GM23338 (cell line): ENCODE measurements at regions not wholly inside any gene's neighbourhood (a gene's known extent, or its start where the extent isn't known, plus 50 kb on each side); places are given as distances from the start of the nearest gene placed in this dataset.

ENCODE experiments used
- ATAC-seq: fragments of 200-7000 bp; cut with Tn5 transposase; 3 replicates; pipeline ENCODE4 v1.9.1; 2020
- DNase-seq: peaks from one replicate; pipeline ENCODE4 v3.0.0-alpha.2; 2015; ENCODE audit warnings: low spot score
- H2AFZ ChIP-seq: fragments of 200-600 bp; sonication (generic); 2 replicates; pipeline ENCODE4 v1.8.0; 2016; ENCODE audit warnings: antibody characterized with exemption, mild to moderate bottlenecking, moderate library complexity
- H3F3A ChIP-seq: fragments of 200-600 bp; sonication (generic); replicated peaks from 2 replicates; pipeline ENCODE4 v1.8.0; 2017; ENCODE audit warnings: antibody characterized with exemption, mixed run types, low read depth
- H3K27ac ChIP-seq: fragments of 200-600 bp; sonication (generic); 2 replicates; pipeline ENCODE4 v1.6.1; 2016; ENCODE audit warnings: low read depth
- H3K27me3 ChIP-seq: fragments of 200-600 bp; sonication (generic); 2 replicates; pipeline ENCODE4 v1.8.0; 2016; ENCODE audit warnings: mild to moderate bottlenecking, mixed run types, moderate library complexity; ENCODE audit not compliant: insufficient read depth
- H3K36me3 ChIP-seq: fragments of 200-600 bp; sonication (generic); 2 replicates; pipeline ENCODE4 v1.8.0; 2016; ENCODE audit warnings: mild to moderate bottlenecking; ENCODE audit not compliant: insufficient read depth
- H3K4me1 ChIP-seq: fragments of 200-600 bp; sonication (generic); 2 replicates; pipeline ENCODE4 v1.8.0; 2016; ENCODE audit warnings: mild to moderate bottlenecking, moderate library complexity; ENCODE audit not compliant: insufficient read depth
- H3K4me2 ChIP-seq: fragments of 200-600 bp; sonication (generic); 2 replicates; pipeline ENCODE4 v1.7.1; 2017; ENCODE audit warnings: mixed run types
- H3K4me3 ChIP-seq: fragments of 200-600 bp; sonication (generic); 2 replicates; pipeline ENCODE4 v1.6.1; 2016; ENCODE audit warnings: mixed run types
- H3K79me2 ChIP-seq: fragments of 200-600 bp; sonication (generic); replicated peaks from 2 replicates; pipeline ENCODE4 v1.8.0; 2017; ENCODE audit warnings: mild to moderate bottlenecking; ENCODE audit not compliant: insufficient read depth
- H3K9me2 ChIP-seq: fragments of 200-600 bp; sonication (generic); 2 replicates; pipeline ENCODE4 v1.8.0; 2017; ENCODE audit not compliant: insufficient read depth
- H4K20me1 ChIP-seq: fragments of 200-600 bp; sonication (generic); replicated peaks from 2 replicates; pipeline ENCODE4 v1.8.0; 2017; ENCODE audit warnings: mild to moderate bottlenecking; ENCODE audit not compliant: insufficient read depth
- H3K27ac Mint-ChIP-seq: 2 replicates; pipeline ENCODE4 v1.8.0; 2020; ENCODE audit warnings: inconsistent platforms, mild to moderate bottlenecking, moderate library complexity, mixed read lengths
- H3K27me3 Mint-ChIP-seq: 3 replicates; pipeline ENCODE4 v1.8.0; 2022; ENCODE audit warnings: low read depth, mild to moderate bottlenecking, moderate library complexity, mixed read lengths, inconsistent platforms; ENCODE audit not compliant: insufficient read depth, poor library complexity
- H3K36me3 Mint-ChIP-seq: 3 replicates; pipeline ENCODE4 v1.8.0; 2021; ENCODE audit warnings: low read depth, mild to moderate bottlenecking, inconsistent platforms, moderate library complexity, mixed read lengths
- H3K4me1 Mint-ChIP-seq: 3 replicates; pipeline ENCODE4 v1.8.0; 2020; ENCODE audit warnings: mild to moderate bottlenecking, inconsistent platforms, mixed read lengths
- H3K4me3 Mint-ChIP-seq: 3 replicates; pipeline ENCODE4 v1.8.0; 2021; ENCODE audit warnings: moderate library complexity, mild to moderate bottlenecking, inconsistent platforms, mixed read lengths
- H3K9me3 Mint-ChIP-seq: 3 replicates; pipeline ENCODE4 v1.8.0; 2020; ENCODE audit warnings: moderate library complexity, mild to moderate bottlenecking, inconsistent platforms, mixed read lengths
- CREB1 ChIP-seq: fragments of 250-450 bp; sonication (Bioruptor Pico); IDR thresholded peaks from 2 replicates; pipeline ENCODE4 v1.5.0; 2020; ENCODE audit warnings: low read depth, mild to moderate bottlenecking, moderate library complexity
- EZH2 ChIP-seq: fragments of 200-600 bp; sonication (generic); IDR thresholded peaks from one replicate; pipeline ENCODE4 v1.8.0; 2017; ENCODE audit warnings: antibody characterized with exemption, mild to moderate bottlenecking, low read depth; ENCODE audit not compliant: unreplicated experiment
- JUNB ChIP-seq: IDR thresholded peaks from one replicate; pipeline ENCODE4 v1.6.1; 2016; ENCODE audit warnings: antibody characterized with exemption; ENCODE audit not compliant: unreplicated experiment
- NANOG ChIP-seq: IDR thresholded peaks from 2 replicates; pipeline ENCODE4 v1.6.1; 2016; ENCODE audit warnings: antibody characterized with exemption, borderline replicate concordance
- POLR2AphosphoS5 ChIP-seq: IDR thresholded peaks from 2 replicates; pipeline ENCODE4 v1.6.1; 2016; ENCODE audit warnings: antibody characterized with exemption, low read depth
- STAT1 ChIP-seq: IDR thresholded peaks from one replicate; pipeline ENCODE4 v1.6.1; 2016; ENCODE audit warnings: antibody characterized with exemption; ENCODE audit not compliant: unreplicated experiment
- ZNF114 ChIP-seq: fragments of 250-450 bp; sonication (Bioruptor Pico); IDR thresholded peaks from 2 replicates; pipeline ENCODE4 v1.5.0; 2020; ENCODE audit warnings: mild to moderate bottlenecking, moderate library complexity
- ZNF331 ChIP-seq: fragments of 250-450 bp; sonication (Bioruptor Pico); IDR thresholded peaks from 2 replicates; pipeline ENCODE4 v1.5.0; 2020; ENCODE audit warnings: low read depth, mild to moderate bottlenecking, moderate library complexity
- TF ChIP-seq, protein P1 (sequence below): fragments of 250-450 bp; sonication (Bioruptor Pico); IDR thresholded peaks from 2 replicates; pipeline ENCODE4 v1.5.0; 2020; ENCODE audit warnings: mild to moderate bottlenecking, moderate library complexity
- TF ChIP-seq, protein P2 (sequence below): IDR thresholded peaks from one replicate; pipeline ENCODE4 v1.6.1; 2018; ENCODE audit warnings: antibody characterized with exemption; ENCODE audit not compliant: unreplicated experiment

DNA sequence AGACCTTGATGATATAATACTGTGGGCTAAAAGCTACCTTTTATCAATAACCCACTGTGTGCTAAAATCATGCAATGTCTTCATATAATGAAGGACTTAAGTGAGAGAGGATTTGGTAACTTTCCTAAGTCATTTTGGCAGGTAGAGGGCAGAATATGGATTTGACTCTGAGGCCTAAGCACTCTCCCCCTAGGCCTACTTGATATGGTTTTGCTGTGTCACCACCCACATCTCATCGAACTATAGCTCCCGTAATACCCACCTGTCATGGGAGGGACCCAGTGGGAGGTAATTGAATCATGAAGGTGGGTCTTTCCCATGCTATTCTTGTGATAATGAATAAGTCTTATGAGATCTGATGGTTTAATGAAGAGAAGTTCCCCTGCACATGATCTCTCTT is 229.7 kb downstream of the GBA3 start:
- peaks cover 6% of the 10 kb centered on the region; the same call in 2 of the 3 replicates for H3K36me3 Mint-ChIP-seq
- no peaks in the 10 kb centered on the region; the same call in 1 of the 2 replicates for H3K9me2 ChIP-seq
- H3K4me2 ChIP-seq, result no peak overlapping the region
- H3K27ac Mint-ChIP-seq, result no peak overlapping the region
- H3F3A ChIP-seq, result no peaks in the 10 kb centered on the region
- H3K27me3 Mint-ChIP-seq, result no peaks in the 10 kb centered on the region
- H3K79me2 ChIP-seq, result no peaks in the 10 kb centered on the region
- H2AFZ ChIP-seq, result no peak overlapping the region
- TF ChIP-seq, protein P1, sequence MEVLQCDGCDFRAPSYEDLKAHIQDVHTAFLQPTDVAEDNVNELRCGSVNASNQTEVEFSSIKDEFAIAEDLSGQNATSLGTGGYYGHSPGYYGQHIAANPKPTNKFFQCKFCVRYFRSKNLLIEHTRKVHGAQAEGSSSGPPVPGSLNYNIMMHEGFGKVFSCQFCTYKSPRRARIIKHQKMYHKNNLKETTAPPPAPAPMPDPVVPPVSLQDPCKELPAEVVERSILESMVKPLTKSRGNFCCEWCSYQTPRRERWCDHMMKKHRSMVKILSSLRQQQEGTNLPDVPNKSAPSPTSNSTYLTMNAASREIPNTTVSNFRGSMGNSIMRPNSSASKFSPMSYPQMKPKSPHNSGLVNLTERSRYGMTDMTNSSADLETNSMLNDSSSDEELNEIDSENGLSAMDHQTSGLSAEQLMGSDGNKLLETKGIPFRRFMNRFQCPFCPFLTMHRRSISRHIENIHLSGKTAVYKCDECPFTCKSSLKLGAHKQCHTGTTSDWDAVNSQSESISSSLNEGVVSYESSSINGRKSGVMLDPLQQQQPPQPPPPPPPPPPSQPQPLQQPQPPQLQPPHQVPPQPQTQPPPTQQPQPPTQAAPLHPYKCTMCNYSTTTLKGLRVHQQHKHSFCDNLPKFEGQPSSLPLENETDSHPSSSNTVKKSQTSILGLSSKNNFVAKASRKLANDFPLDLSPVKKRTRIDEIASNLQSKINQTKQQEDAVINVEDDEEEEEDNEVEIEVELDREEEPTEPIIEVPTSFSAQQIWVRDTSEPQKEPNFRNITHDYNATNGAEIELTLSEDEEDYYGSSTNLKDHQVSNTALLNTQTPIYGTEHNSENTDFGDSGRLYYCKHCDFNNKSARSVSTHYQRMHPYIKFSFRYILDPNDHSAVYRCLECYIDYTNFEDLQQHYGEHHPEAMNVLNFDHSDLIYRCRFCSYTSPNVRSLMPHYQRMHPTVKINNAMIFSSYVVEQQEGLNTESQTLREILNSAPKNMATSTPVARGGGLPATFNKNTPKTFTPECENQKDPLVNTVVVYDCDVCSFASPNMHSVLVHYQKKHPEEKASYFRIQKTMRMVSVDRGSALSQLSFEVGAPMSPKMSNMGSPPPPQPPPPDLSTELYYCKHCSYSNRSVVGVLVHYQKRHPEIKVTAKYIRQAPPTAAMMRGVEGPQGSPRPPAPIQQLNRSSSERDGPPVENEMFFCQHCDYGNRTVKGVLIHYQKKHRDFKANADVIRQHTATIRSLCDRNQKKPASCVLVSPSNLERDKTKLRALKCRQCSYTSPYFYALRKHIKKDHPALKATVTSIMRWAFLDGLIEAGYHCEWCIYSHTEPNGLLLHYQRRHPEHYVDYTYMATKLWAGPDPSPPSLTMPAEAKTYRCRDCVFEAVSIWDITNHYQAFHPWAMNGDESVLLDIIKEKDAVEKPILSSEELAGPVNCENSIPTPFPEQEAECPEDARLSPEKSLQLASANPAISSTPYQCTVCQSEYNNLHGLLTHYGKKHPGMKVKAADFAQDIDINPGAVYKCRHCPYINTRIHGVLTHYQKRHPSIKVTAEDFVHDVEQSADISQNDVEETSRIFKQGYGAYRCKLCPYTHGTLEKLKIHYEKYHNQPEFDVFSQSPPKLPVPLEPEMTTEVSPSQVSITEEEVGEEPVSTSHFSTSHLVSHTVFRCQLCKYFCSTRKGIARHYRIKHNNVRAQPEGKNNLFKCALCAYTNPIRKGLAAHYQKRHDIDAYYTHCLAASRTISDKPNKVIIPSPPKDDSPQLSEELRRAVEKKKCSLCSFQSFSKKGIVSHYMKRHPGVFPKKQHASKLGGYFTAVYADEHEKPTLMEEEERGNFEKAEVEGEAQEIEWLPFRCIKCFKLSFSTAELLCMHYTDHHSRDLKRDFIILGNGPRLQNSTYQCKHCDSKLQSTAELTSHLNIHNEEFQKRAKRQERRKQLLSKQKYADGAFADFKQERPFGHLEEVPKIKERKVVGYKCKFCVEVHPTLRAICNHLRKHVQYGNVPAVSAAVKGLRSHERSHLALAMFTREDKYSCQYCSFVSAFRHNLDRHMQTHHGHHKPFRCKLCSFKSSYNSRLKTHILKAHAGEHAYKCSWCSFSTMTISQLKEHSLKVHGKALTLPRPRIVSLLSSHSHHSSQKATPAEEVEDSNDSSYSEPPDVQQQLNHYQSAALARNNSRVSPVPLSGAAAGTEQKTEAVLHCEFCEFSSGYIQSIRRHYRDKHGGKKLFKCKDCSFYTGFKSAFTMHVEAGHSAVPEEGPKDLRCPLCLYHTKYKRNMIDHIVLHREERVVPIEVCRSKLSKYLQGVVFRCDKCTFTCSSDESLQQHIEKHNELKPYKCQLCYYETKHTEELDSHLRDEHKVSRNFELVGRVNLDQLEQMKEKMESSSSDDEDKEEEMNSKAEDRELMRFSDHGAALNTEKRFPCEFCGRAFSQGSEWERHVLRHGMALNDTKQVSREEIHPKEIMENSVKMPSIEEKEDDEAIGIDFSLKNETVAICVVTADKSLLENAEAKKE (CRISPR knock-in tag), result no peak
- no peak for TF ChIP-seq CREB1 (CRISPR knock-in tag)
- no peak for TF ChIP-seq POLR2AphosphoS5
- no peak for TF ChIP-seq EZH2
- no peak for TF ChIP-seq NANOG
- H4K20me1 ChIP-seq, result no peaks in the 10 kb centered on the region
- no peak overlapping the region for H3K27ac ChIP-seq
- no peaks in the 10 kb centered on the region for H3K27me3 ChIP-seq
- H3K36me3 ChIP-seq, result no peaks in the 10 kb centered on the region
- H3K4me1 ChIP-seq, result no peaks in the 10 kb centered on the region
- no peak overlapping the region for H3K4me3 ChIP-seq
- H3K4me1 Mint-ChIP-seq, result no peaks in the 10 kb centered on the region
- H3K4me3 Mint-ChIP-seq, result no peak overlapping the region
- no peak for DNase-seq
- no peak for ATAC-seq
- peaks cover 16% of the 10 kb centered on the region for H3K9me3 Mint-ChIP-seq

DNA sequence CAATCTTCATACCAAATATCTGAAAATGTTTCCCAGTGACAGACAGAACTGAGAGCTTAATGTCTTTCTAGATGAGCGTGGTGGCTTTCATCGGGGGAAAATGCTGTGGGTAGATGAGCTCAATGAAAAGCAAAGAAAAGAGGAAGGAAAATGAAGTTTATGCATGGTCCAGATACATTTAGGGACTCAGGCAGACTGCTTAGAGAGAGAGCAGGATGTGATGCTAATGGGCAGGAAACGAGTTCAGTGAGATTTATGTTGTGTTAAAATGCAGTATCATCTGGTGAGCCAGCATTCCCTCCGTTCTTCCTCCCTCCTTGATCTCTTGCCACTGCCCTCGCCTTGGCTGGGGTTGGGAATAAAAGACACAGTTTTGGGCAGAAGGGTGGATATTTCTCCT is 229.2 kb downstream of the GBA3 start:
- Mint-ChIP-seq H3K27ac (no peak overlapping the region), H3K36me3 (peaks cover 6% of the 10 kb centered on the region; the same call in 2 of the 3 replicates), H3K4me3 (no peak overlapping the region), H3K9me3 (peaks cover 16% of the 10 kb centered on the region), H3K27me3 (no peaks in the 10 kb centered on the region), H3K4me1 (no peaks in the 10 kb centered on the region)
- Histone ChIP-seq H3F3A (no peaks in the 10 kb centered on the region), H3K27me3 (no peaks in the 10 kb centered on the region), H4K20me1 (no peaks in the 10 kb centered on the region), H3K79me2 (no peaks in the 10 kb centered on the region), H3K27ac (no peak overlapping the region), H2AFZ (no peak overlapping the region), H3K4me3 (no peak overlapping the region), H3K36me3 (no peaks in the 10 kb centered on the region), H3K9me2 (no peaks in the 10 kb centered on the region; the same call in 1 of the 2 replicates), H3K4me2 (no peak overlapping the region), H3K4me1 (no peaks in the 10 kb centered on the region)
- ATAC-seq (no peak), DNase-seq (no peak)
- TF ChIP-seq, protein P2, sequence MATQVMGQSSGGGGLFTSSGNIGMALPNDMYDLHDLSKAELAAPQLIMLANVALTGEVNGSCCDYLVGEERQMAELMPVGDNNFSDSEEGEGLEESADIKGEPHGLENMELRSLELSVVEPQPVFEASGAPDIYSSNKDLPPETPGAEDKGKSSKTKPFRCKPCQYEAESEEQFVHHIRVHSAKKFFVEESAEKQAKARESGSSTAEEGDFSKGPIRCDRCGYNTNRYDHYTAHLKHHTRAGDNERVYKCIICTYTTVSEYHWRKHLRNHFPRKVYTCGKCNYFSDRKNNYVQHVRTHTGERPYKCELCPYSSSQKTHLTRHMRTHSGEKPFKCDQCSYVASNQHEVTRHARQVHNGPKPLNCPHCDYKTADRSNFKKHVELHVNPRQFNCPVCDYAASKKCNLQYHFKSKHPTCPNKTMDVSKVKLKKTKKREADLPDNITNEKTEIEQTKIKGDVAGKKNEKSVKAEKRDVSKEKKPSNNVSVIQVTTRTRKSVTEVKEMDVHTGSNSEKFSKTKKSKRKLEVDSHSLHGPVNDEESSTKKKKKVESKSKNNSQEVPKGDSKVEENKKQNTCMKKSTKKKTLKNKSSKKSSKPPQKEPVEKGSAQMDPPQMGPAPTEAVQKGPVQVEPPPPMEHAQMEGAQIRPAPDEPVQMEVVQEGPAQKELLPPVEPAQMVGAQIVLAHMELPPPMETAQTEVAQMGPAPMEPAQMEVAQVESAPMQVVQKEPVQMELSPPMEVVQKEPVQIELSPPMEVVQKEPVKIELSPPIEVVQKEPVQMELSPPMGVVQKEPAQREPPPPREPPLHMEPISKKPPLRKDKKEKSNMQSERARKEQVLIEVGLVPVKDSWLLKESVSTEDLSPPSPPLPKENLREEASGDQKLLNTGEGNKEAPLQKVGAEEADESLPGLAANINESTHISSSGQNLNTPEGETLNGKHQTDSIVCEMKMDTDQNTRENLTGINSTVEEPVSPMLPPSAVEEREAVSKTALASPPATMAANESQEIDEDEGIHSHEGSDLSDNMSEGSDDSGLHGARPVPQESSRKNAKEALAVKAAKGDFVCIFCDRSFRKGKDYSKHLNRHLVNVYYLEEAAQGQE, result no peak
- TF ChIP-seq JUNB (no peak), POLR2AphosphoS5 (no peak), STAT1 (no peak), ZNF331 (CRISPR knock-in tag) (no peak), ZNF114 (CRISPR knock-in tag) (no peak)
